Nucleus accumbens (tissue), 56 donors: ENCODE measurements at regions not wholly inside any gene's neighbourhood (a gene's known extent, or its start where the extent isn't known, plus 50 kb on each side); places are given as distances from the start of the nearest gene placed in this dataset.
A peak's percentile ranks its signal among the peaks of the same experiment; 100 is the strongest.
"Not testable (repeated sequence)": the region's sequence is repeated elsewhere in the genome, so short reads cannot be mapped to it uniquely, and the experiment has no call there.

ENCODE experiments used
- DNase-seq, 56 donors: peaks; one replicate each; lab custom pipeline; 2025; lab: John Stamatoyannopoulos, UW

GRCh38 chr21:38039369-38039768 lies 123.1 kb upstream of the KCNJ6 start:
- DNase-seq = no peak

GRCh38 chr21:38039841-38040240 lies 123.6 kb upstream of the KCNJ6 start:
- no peak for DNase-seq

- no peak for DNase-seq
These were observed 125.2 kb upstream of the KCNJ6 start for GRCh38 chr21:38041493-38041892.

- DNase-seq = no peak
These were observed 126.0 kb upstream of the KCNJ6 start for GRCh38 chr21:38042246-38042645.

GRCh38 chr21:38048167-38048566 lies 131.9 kb upstream of the KCNJ6 start:
- peak in 7 of 56 donors; percentile 0 to 32 (median 1) for DNase-seq

- no peak for DNase-seq
These were observed 138.1 kb upstream of the KCNJ6 start for GRCh38 chr21:38054334-38054733.

GRCh38 chr21:38056481-38056880 lies 140.2 kb upstream of the KCNJ6 start:
- DNase-seq = no peak

GRCh38 chr21:38057626-38058025 lies 141.4 kb upstream of the KCNJ6 start:
- no peak for DNase-seq

GRCh38 chr21:38060533-38060932 lies 144.3 kb upstream of the KCNJ6 start:
- no peak for DNase-seq

- no peak for DNase-seq
These were observed 151.0 kb upstream of the KCNJ6 start for GRCh38 chr21:38067086-38067739.

- no peak for DNase-seq
These were observed 156.2 kb upstream of the KCNJ6 start for GRCh38 chr21:38072489-38072888.

GRCh38 chr21:38075833-38076587 lies 159.8 kb upstream of the KCNJ6 start:
- DNase-seq = no peak

GRCh38 chr21:38077569-38077968 lies 161.3 kb upstream of the KCNJ6 start:
- no peak for DNase-seq

GRCh38 chr21:38080888-38081287 lies 164.6 kb upstream of the KCNJ6 start:
- DNase-seq = no peak

GRCh38 chr21:38081708-38082107 lies 165.5 kb upstream of the KCNJ6 start:
- DNase-seq = peak in 1 of 56 donors; percentile 6

- peak in 1 of 56 donors; percentile 1 for DNase-seq
These were observed 166.8 kb upstream of the KCNJ6 start for GRCh38 chr21:38082936-38083485.

- DNase-seq = no peak
These were observed 167.3 kb upstream of the KCNJ6 start for GRCh38 chr21:38083535-38083934.

- no peak for DNase-seq
These were observed 170.2 kb upstream of the KCNJ15 start for GRCh38 chr21:38086580-38086979.

- no peak for DNase-seq
These were observed 167.7 kb upstream of the KCNJ15 start for GRCh38 chr21:38088916-38089762.

GRCh38 chr21:38089763-38090046 lies 167.1 kb upstream of the KCNJ15 start:
- no peak for DNase-seq

- not testable (repeated sequence) for DNase-seq
These were observed 165.7 kb upstream of the KCNJ15 start for GRCh38 chr21:38091061-38091460.
